ENCODE measurements at regions not wholly inside any gene's neighbourhood (a gene's known extent, or its start where the extent isn't known, plus 50 kb on each side); places are given as distances from the start of the nearest gene placed in this dataset.

GRCh38 chrX:38937926-38938325, 136.7 kb downstream of the MID1IP1 start:
- no peak for TF ChIP-seq POLR2A (IDR thresholded peaks at IDR 0.05)
- TF ChIP-seq, protein P1, sequence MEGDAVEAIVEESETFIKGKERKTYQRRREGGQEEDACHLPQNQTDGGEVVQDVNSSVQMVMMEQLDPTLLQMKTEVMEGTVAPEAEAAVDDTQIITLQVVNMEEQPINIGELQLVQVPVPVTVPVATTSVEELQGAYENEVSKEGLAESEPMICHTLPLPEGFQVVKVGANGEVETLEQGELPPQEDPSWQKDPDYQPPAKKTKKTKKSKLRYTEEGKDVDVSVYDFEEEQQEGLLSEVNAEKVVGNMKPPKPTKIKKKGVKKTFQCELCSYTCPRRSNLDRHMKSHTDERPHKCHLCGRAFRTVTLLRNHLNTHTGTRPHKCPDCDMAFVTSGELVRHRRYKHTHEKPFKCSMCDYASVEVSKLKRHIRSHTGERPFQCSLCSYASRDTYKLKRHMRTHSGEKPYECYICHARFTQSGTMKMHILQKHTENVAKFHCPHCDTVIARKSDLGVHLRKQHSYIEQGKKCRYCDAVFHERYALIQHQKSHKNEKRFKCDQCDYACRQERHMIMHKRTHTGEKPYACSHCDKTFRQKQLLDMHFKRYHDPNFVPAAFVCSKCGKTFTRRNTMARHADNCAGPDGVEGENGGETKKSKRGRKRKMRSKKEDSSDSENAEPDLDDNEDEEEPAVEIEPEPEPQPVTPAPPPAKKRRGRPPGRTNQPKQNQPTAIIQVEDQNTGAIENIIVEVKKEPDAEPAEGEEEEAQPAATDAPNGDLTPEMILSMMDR (IDR thresholded peaks at IDR 0.05) = no peak

Measured in uterus (tissue), 2 donors.